GM18508 (cell line): ENCODE measurements at regions not wholly inside any gene's neighbourhood (a gene's known extent, or its start where the extent isn't known, plus 50 kb on each side); places are given as distances from the start of the nearest gene placed in this dataset.
"Not testable (repeated sequence)": the region's sequence is repeated elsewhere in the genome, so short reads cannot be mapped to it uniquely, and the experiment has no call there.

Source experiments
- ATAC-seq: cut with Tn5 transposase; IDR thresholded peaks from one replicate; pipeline ENCODE4 v1.9.1; 2021; ENCODE audit warnings: moderate number of reproducible peaks; ENCODE audit not compliant: insufficient read depth, unreplicated experiment

GRCh38 chr16:60107871-60108270 lies 1373.8 kb upstream of the GOT2 start:
- ATAC-seq = no peak

- no peak for ATAC-seq
These were observed 1373.3 kb upstream of the GOT2 start for GRCh38 chr16:60107437-60107836.

- ATAC-seq = no peak
These were observed 1366.3 kb upstream of the GOT2 start for GRCh38 chr16:60100371-60100770.

GRCh38 chr16:60091529-60091928 lies 1357.4 kb upstream of the GOT2 start:
- ATAC-seq = no peak

- ATAC-seq = no peak
These were observed 1357.0 kb upstream of the GOT2 start for GRCh38 chr16:60091071-60091470.

- ATAC-seq = no peak
These were observed 1353.4 kb upstream of the GOT2 start for GRCh38 chr16:60087530-60087929.

GRCh38 chr16:60078819-60079218 lies 1344.7 kb upstream of the GOT2 start:
- ATAC-seq = not testable (repeated sequence)

GRCh38 chr16:60077861-60078260 lies 1343.7 kb upstream of the GOT2 start:
- no peak for ATAC-seq

GRCh38 chr16:60074378-60074777 lies 1340.3 kb upstream of the GOT2 start:
- no peak for ATAC-seq

- no peak for ATAC-seq
These were observed 1339.3 kb upstream of the GOT2 start for GRCh38 chr16:60073376-60073775.

- no peak for ATAC-seq
These were observed 1329.9 kb upstream of the GOT2 start for GRCh38 chr16:60064026-60064425.

GRCh38 chr16:60061396-60061795 lies 1327.3 kb upstream of the GOT2 start:
- ATAC-seq = no peak

GRCh38 chr16:60060731-60061130 lies 1326.6 kb upstream of the GOT2 start:
- no peak for ATAC-seq

- no peak for ATAC-seq
These were observed 1325.0 kb upstream of the GOT2 start for GRCh38 chr16:60059141-60059540.

- ATAC-seq = no peak
These were observed 1307.6 kb upstream of the GOT2 start for GRCh38 chr16:60041671-60042070.

- no peak for ATAC-seq
These were observed 1297.6 kb upstream of the GOT2 start for GRCh38 chr16:60031740-60032139.

GRCh38 chr16:60027351-60027750 lies 1293.2 kb upstream of the GOT2 start:
- no peak for ATAC-seq

- no peak for ATAC-seq
These were observed 1279.0 kb upstream of the GOT2 start for GRCh38 chr16:60013076-60013475.

GRCh38 chr16:60001523-60001922 lies 1267.4 kb upstream of the GOT2 start:
- ATAC-seq = no peak

GRCh38 chr16:59997706-59998105 lies 1263.6 kb upstream of the GOT2 start:
- ATAC-seq = no peak

GRCh38 chr16:59993101-59993500 lies 1259.0 kb upstream of the GOT2 start:
- no peak for ATAC-seq

- ATAC-seq = no peak
These were observed 1257.1 kb upstream of the GOT2 start for GRCh38 chr16:59991171-59991570.

GRCh38 chr16:59988591-59988990 lies 1254.5 kb upstream of the GOT2 start:
- ATAC-seq = no peak
